GM19239 (cell line): ENCODE measurements at regions not wholly inside any gene's neighbourhood (a gene's known extent, or its start where the extent isn't known, plus 50 kb on each side); places are given as distances from the start of the nearest gene placed in this dataset.
A peak's percentile ranks its signal among the peaks of the same experiment; 100 is the strongest.

Experiments
- DNase-seq: peaks from one replicate; pipeline ENCODE4 v3.0.0; 2011; ENCODE audit warnings: low spot score; ENCODE audit not compliant: insufficient read length
- FAIRE-seq: peaks from 2 replicates; lab custom pipeline; 2011; peaks lifted over from hg19 to GRCh38; lab: Jason Lieb, UNC

- FAIRE-seq (no peak), DNase-seq (no peak)
Observed at GRCh38 chr11:10936626-10937384, 79.0 kb upstream of the ZBED5 start.

GRCh38 chr11:10935015-10935559 lies 77.2 kb upstream of the ZBED5 start:
- no peak for DNase-seq
- no peak for FAIRE-seq

GRCh38 chr11:10934293-10934860 lies 76.5 kb upstream of the ZBED5 start:
- DNase-seq (no peak), FAIRE-seq (no peak)

GRCh38 chr11:10933455-10934292 lies 75.8 kb upstream of the ZBED5 start:
- DNase-seq (peak; percentile 75), FAIRE-seq (peak; percentile 90)

- DNase-seq = no peak
- FAIRE-seq = no peak
Observed at GRCh38 chr11:10932976-10933375, 75.1 kb upstream of the ZBED5 start.

GRCh38 chr11:10931761-10932670 lies 74.2 kb upstream of the ZBED5 start:
- no peak for FAIRE-seq

GRCh38 chr11:10930972-10931760 lies 73.3 kb upstream of the ZBED5 start:
- FAIRE-seq (peak; percentile 64), DNase-seq (no peak)

More at GRCh38 chr11:10931761-10932670, 74.2 kb upstream of the ZBED5 start:
- no peak for DNase-seq

- DNase-seq (no peak), FAIRE-seq (no peak)
Observed at GRCh38 chr11:10930224-10930971, 72.5 kb upstream of the ZBED5 start.

GRCh38 chr11:10927538-10927937 lies 69.7 kb upstream of the ZBED5 start:
- no peak for FAIRE-seq
- DNase-seq = no peak

- no peak for FAIRE-seq
- DNase-seq = no peak
Observed at GRCh38 chr11:10926801-10927211, 69.0 kb upstream of the ZBED5 start.

- DNase-seq = no peak
- FAIRE-seq = no peak
Observed at GRCh38 chr11:10925149-10925926, 67.5 kb upstream of the ZBED5 start.

GRCh38 chr11:10923882-10924281 lies 66.0 kb upstream of the ZBED5 start:
- DNase-seq = no peak
- FAIRE-seq = no peak

GRCh38 chr11:10922892-10923291 lies 65.0 kb upstream of the ZBED5 start:
- FAIRE-seq = no peak
- no peak for DNase-seq

GRCh38 chr11:10920875-10921274 lies 63.0 kb upstream of the ZBED5 start:
- DNase-seq = no peak
- FAIRE-seq = no peak

GRCh38 chr11:10920205-10920604 lies 62.4 kb upstream of the ZBED5 start:
- no peak for FAIRE-seq
- DNase-seq = no peak

GRCh38 chr11:10918698-10919097 lies 60.8 kb upstream of the ZBED5 start:
- no peak for DNase-seq

GRCh38 chr11:10918275-10918674 lies 60.4 kb upstream of the ZBED5 start:
- FAIRE-seq = no peak
- DNase-seq = no peak

More at GRCh38 chr11:10918698-10919097, 60.8 kb upstream of the ZBED5 start:
- no peak for FAIRE-seq

GRCh38 chr11:10917802-10918201 lies 59.9 kb upstream of the ZBED5 start:
- no peak for FAIRE-seq

More at GRCh38 chr11:10917802-10918201, 59.9 kb upstream of the ZBED5 start:
- DNase-seq = no peak
